ENCODE measurements at regions not wholly inside any gene's neighbourhood (a gene's known extent, or its start where the extent isn't known, plus 50 kb on each side); places are given as distances from the start of the nearest gene placed in this dataset.

GRCh38 chr2:238730001-238730669, 117.8 kb upstream of the TWIST2 start:
- TF ChIP-seq CTCF (IDR thresholded peaks at IDR 0.05): no peak
- TF ChIP-seq POLR2A (IDR thresholded peaks at IDR 0.05): no peak

Measured in uterus (tissue), 2 donors.